ENCODE measurements at regions not wholly inside any gene's neighbourhood (a gene's known extent, or its start where the extent isn't known, plus 50 kb on each side); places are given as distances from the start of the nearest gene placed in this dataset.

GRCh38 chr9:110143950-110144545 lies 63.9 kb downstream of the C9orf152 start:
- no peaks in the 10 kb centered on the region for H3K9me3 ChIP-seq
- intact Hi-C loops (cut with DNase I; ENCODE audit: low total_unique reads), result no loop called here
- TF ChIP-seq CTCF (IDR thresholded peaks at IDR 0.05) (no peak), POLR2A (IDR thresholded peaks at IDR 0.05) (no peak)
- H3K4me3 ChIP-seq, result no peak overlapping the region
- DNase-seq, result no peak
- WGBS, 2 donors, result 83 to 88% methylated on average over 2 of the region's 2 CpGs
- H3K27ac ChIP-seq, result no peak overlapping the region
- no peaks in the 10 kb centered on the region for H3K27me3 ChIP-seq
- H3K36me3 ChIP-seq (ENCODE audit: low read depth, missing control alignments), result no peaks in the 10 kb centered on the region
- H3K4me1 ChIP-seq, result no peaks in the 10 kb centered on the region

GRCh38 chr9:110146373-110146772 lies 61.6 kb downstream of the C9orf152 start:
- Histone ChIP-seq H3K4me1 (no peaks in the 10 kb centered on the region), H3K4me3 (no peak overlapping the region), H3K27me3 (no peaks in the 10 kb centered on the region), H3K27ac (no peak overlapping the region), H3K9me3 (no peaks in the 10 kb centered on the region), H3K36me3 (ENCODE audit: low read depth, missing control alignments) (no peaks in the 10 kb centered on the region)
- TF ChIP-seq POLR2A (IDR thresholded peaks at IDR 0.05), result no peak
- no peak for TF ChIP-seq CTCF (IDR thresholded peaks at IDR 0.05)
- intact Hi-C loops (cut with DNase I; ENCODE audit: low total_unique reads), result no loop called here
- WGBS, 2 donors, result 79 to 90% methylated on average over 1 of the region's 1 CpG
- DNase-seq, result no peak

- Histone ChIP-seq H3K27ac (no peak overlapping the region), H3K27me3 (no peaks in the 10 kb centered on the region), H3K9me3 (no peaks in the 10 kb centered on the region), H3K4me1 (no peaks in the 10 kb centered on the region), H3K36me3 (ENCODE audit: low read depth, missing control alignments) (no peaks in the 10 kb centered on the region), H3K4me3 (no peak overlapping the region)
- no peak for DNase-seq
- intact Hi-C loops (cut with DNase I; ENCODE audit: low total_unique reads), result no loop called here
- TF ChIP-seq CTCF (IDR thresholded peaks at IDR 0.05) (no peak), POLR2A (IDR thresholded peaks at IDR 0.05) (no peak)
- 62 to 63% methylated on average over 7 of the region's 7 CpGs for WGBS, 2 donors
Measured at GRCh38 chr9:110148384-110148783, 59.6 kb downstream of the C9orf152 start.

GRCh38 chr9:110148891-110149290 lies 59.1 kb downstream of the C9orf152 start:
- intact Hi-C loops (cut with DNase I; ENCODE audit: low total_unique reads), result no loop called here
- 35 to 63% methylated on average over 4 of the region's 4 CpGs for WGBS, 2 donors
- Histone ChIP-seq H3K27me3 (no peaks in the 10 kb centered on the region), H3K27ac (no peak overlapping the region), H3K4me3 (no peak overlapping the region), H3K9me3 (no peaks in the 10 kb centered on the region), H3K36me3 (ENCODE audit: low read depth, missing control alignments) (no peaks in the 10 kb centered on the region), H3K4me1 (no peaks in the 10 kb centered on the region)
- DNase-seq, result no peak
- no peak for TF ChIP-seq CTCF (IDR thresholded peaks at IDR 0.05)
- no peak for TF ChIP-seq POLR2A (IDR thresholded peaks at IDR 0.05)

Measured in testis (tissue), 2 donors.